Peyer's patch (tissue), 4 donors: ENCODE measurements at regions not wholly inside any gene's neighbourhood (a gene's known extent, or its start where the extent isn't known, plus 50 kb on each side); places are given as distances from the start of the nearest gene placed in this dataset.

Experiments
- CTCF ChIP-seq, 6 experiments: fragments of 450-650 bp in 4 of 6; fragments of 200-600 bp in 2 of 6; sonication (generic) in 1 of 6; IDR thresholded peaks; one replicate each; pipeline ENCODE4 v1.5.1; 2017 to 2019; ENCODE audit warnings: antibody characterized with exemption in 6 of 6, mild to moderate bottlenecking in 3 of 6, moderate library complexity in 1 of 6
- POLR2A ChIP-seq, 2 donors: fragments of 450-650 bp; IDR thresholded peaks; one replicate each; pipeline ENCODE4 v1.5.1; 2017; ENCODE audit warnings: antibody characterized with exemption in 2 of 2, mild to moderate bottlenecking in 2 of 2, moderate library complexity in 2 of 2

- TF ChIP-seq CTCF (IDR thresholded peaks at IDR 0.05) = no peak
- no peak for TF ChIP-seq POLR2A (IDR thresholded peaks at IDR 0.05)
Measured at GRCh38 chr18:2049986-2050385, 521.3 kb downstream of the METTL4 start.
